Activated naive CD8-positive, alpha-beta T cell treated with anti-CD3 and anti-CD28 coated beads, Interleukin-2, amount 10 ng/mL, durations not matched to agents 7 days and 5 days (primary cell): ENCODE measurements at regions not wholly inside any gene's neighbourhood (a gene's known extent, or its start where the extent isn't known, plus 50 kb on each side); places are given as distances from the start of the nearest gene placed in this dataset.
"Not testable (repeated sequence)": the region's sequence is repeated elsewhere in the genome, so short reads cannot be mapped to it uniquely, and the experiment has no call there.

Source experiments
- ATAC-seq: fragments of 150-1000 bp; cut with Tn5 transposase; one replicate; pipeline ENCODE4 v1.10.0; 2021; ENCODE audit warnings: low read depth, moderate library complexity
- POLR2A ChIA-PET: fragments of 350-600 bp; sonication (Branson Sonifier 250); formaldehyde crosslinking; loops from one replicate; lab custom pipeline; 2021; ENCODE audit warnings: antibody characterized with exemption; lab: Charles Lee
- DNase-seq: peaks from one replicate; pipeline ENCODE4 v3.0.0; 2021
- H3K27ac Mint-ChIP-seq: one replicate; pipeline ENCODE4 v1.8.0; 2022; ENCODE audit warnings: mild to moderate bottlenecking, mixed read lengths
- H3K27me3 Mint-ChIP-seq: one replicate; pipeline ENCODE4 v1.8.0; 2022; ENCODE audit warnings: mild to moderate bottlenecking, moderate library complexity, mixed read lengths
- H3K36me3 Mint-ChIP-seq: one replicate; pipeline ENCODE4 v1.8.0; 2021; ENCODE audit warnings: mild to moderate bottlenecking, mixed read lengths
- H3K4me1 Mint-ChIP-seq: one replicate; pipeline ENCODE4 v1.8.0; 2021; ENCODE audit warnings: mixed read lengths
- H3K4me3 Mint-ChIP-seq: one replicate; pipeline ENCODE4 v1.8.0; 2022; ENCODE audit warnings: mild to moderate bottlenecking, moderate library complexity, mixed read lengths
- H3K9me3 Mint-ChIP-seq: one replicate; pipeline ENCODE4 v1.8.0; 2021; ENCODE audit warnings: mixed read lengths

- H3K9me3 Mint-ChIP-seq, POLR2A ChIA-PET, H3K36me3 Mint-ChIP-seq, DNase-seq, H3K27ac Mint-ChIP-seq, H3K4me3 Mint-ChIP-seq, ATAC-seq, H3K27me3 Mint-ChIP-seq: not testable (repeated sequence)
- H3K4me1 Mint-ChIP-seq, result peaks cover 30% of the 10 kb centered on the region
Measured at GRCh38 chr20:53859009-53859408, 211.4 kb downstream of the BCAS1 start.

- peaks cover 30% of the 10 kb centered on the region for H3K4me1 Mint-ChIP-seq
- H3K9me3 Mint-ChIP-seq, H3K36me3 Mint-ChIP-seq, H3K4me3 Mint-ChIP-seq, H3K27ac Mint-ChIP-seq, H3K27me3 Mint-ChIP-seq, DNase-seq, ATAC-seq: not testable (repeated sequence)
- POLR2A ChIA-PET, result interaction anchor here (0.8 to 3.0 kb wide), 3 partner anchors 8 to 26 kb away, joined by 3 to 11 read pairs (median 3); no protein-coding TSS in a partner anchor
Measured at GRCh38 chr20:53858516-53858915, 211.9 kb downstream of the BCAS1 start.

GRCh38 chr20:53857723-53858236 is 212.6 kb downstream of the BCAS1 start:
- H3K27ac Mint-ChIP-seq, result peak overlapping the region; percentile 71
- peak overlapping the region; percentile 60 for H3K4me3 Mint-ChIP-seq
- H3K36me3 Mint-ChIP-seq, result peaks cover 8% of the 10 kb centered on the region
- peaks cover 31% of the 10 kb centered on the region for H3K4me1 Mint-ChIP-seq
- no peaks in the 10 kb centered on the region for H3K9me3 Mint-ChIP-seq
- POLR2A ChIA-PET, result interaction anchor here (0.8 to 3.0 kb wide), 3 partner anchors 8 to 27 kb away, joined by 3 to 11 read pairs (median 3); no protein-coding TSS in a partner anchor
- DNase-seq (no peak), ATAC-seq (peak; percentile 65)
- H3K27me3 Mint-ChIP-seq, result no peaks in the 10 kb centered on the region

- Mint-ChIP-seq H3K27ac (peak overlapping the region; percentile 3), H3K4me1 (peaks cover 35% of the 10 kb centered on the region), H3K9me3 (no peaks in the 10 kb centered on the region), H3K4me3 (no peak overlapping the region), H3K36me3 (peaks cover 8% of the 10 kb centered on the region), H3K27me3 (no peaks in the 10 kb centered on the region)
- DNase-seq (no peak), ATAC-seq (no peak)
- POLR2A ChIA-PET, result interaction anchor here (0.5 to 3.0 kb wide), 4 partner anchors 10 to 195 kb away, joined by 3 to 11 read pairs (median 4); no protein-coding TSS in a partner anchor
Measured at GRCh38 chr20:53856300-53857295, 213.8 kb downstream of the BCAS1 start.

- DNase-seq (no peak), ATAC-seq (no peak)
- peak overlapping the region; percentile 82 for H3K27ac Mint-ChIP-seq
- H3K4me3 Mint-ChIP-seq, result peak overlapping the region; percentile 10
- H3K9me3 Mint-ChIP-seq, result no peaks in the 10 kb centered on the region
- peaks cover 8% of the 10 kb centered on the region for H3K36me3 Mint-ChIP-seq
- H3K4me1 Mint-ChIP-seq, result peaks cover 35% of the 10 kb centered on the region
- POLR2A ChIA-PET, result interaction anchor here (0.5 to 3.0 kb wide), 2 partner anchors 10 to 191 kb away, joined by 3 to 11 read pairs; no protein-coding TSS in a partner anchor
- no peaks in the 10 kb centered on the region for H3K27me3 Mint-ChIP-seq
Measured at GRCh38 chr20:53855733-53856132, 214.7 kb downstream of the BCAS1 start.

- POLR2A ChIA-PET, ATAC-seq, H3K27ac Mint-ChIP-seq, DNase-seq, H3K27me3 Mint-ChIP-seq, H3K9me3 Mint-ChIP-seq, H3K4me3 Mint-ChIP-seq: not testable (repeated sequence)
- peaks cover 12% of the 10 kb centered on the region for H3K36me3 Mint-ChIP-seq
- H3K4me1 Mint-ChIP-seq, result peaks cover 35% of the 10 kb centered on the region
Measured at GRCh38 chr20:53854609-53854926, 215.8 kb downstream of the BCAS1 start.

GRCh38 chr20:53853111-53853713 is 217.2 kb downstream of the BCAS1 start:
- H3K4me1 Mint-ChIP-seq, result peaks cover 38% of the 10 kb centered on the region
- H3K27ac Mint-ChIP-seq, result no peak overlapping the region

GRCh38 chr20:53852691-53853090 is 217.7 kb downstream of the BCAS1 start:
- Mint-ChIP-seq H3K9me3 (no peaks in the 10 kb centered on the region), H3K4me1 (peaks cover 38% of the 10 kb centered on the region), H3K27me3 (no peaks in the 10 kb centered on the region), H3K27ac (no peak overlapping the region), H3K4me3 (no peak overlapping the region), H3K36me3 (peaks cover 24% of the 10 kb centered on the region)
- no peak for DNase-seq
- ATAC-seq, result no peak
- POLR2A ChIA-PET, result no interaction called here

More at GRCh38 chr20:53853111-53853713, 217.2 kb downstream of the BCAS1 start:
- Mint-ChIP-seq H3K4me3 (no peak overlapping the region), H3K36me3 (peaks cover 21% of the 10 kb centered on the region), H3K9me3 (no peaks in the 10 kb centered on the region), H3K27me3 (no peaks in the 10 kb centered on the region)
- POLR2A ChIA-PET, result no interaction called here
- DNase-seq (no peak), ATAC-seq (no peak)

- Mint-ChIP-seq H3K4me1 (peaks cover 38% of the 10 kb centered on the region), H3K27ac (no peak overlapping the region), H3K4me3 (no peak overlapping the region), H3K27me3 (no peaks in the 10 kb centered on the region), H3K36me3 (peaks cover 24% of the 10 kb centered on the region), H3K9me3 (no peaks in the 10 kb centered on the region)
- POLR2A ChIA-PET, result no interaction called here
- ATAC-seq (no peak), DNase-seq (no peak)
Measured at GRCh38 chr20:53852014-53852413, 218.4 kb downstream of the BCAS1 start.

- Mint-ChIP-seq H3K4me1 (peaks cover 38% of the 10 kb centered on the region), H3K9me3 (no peaks in the 10 kb centered on the region), H3K36me3 (peaks cover 22% of the 10 kb centered on the region), H3K27ac (no peak overlapping the region), H3K4me3 (no peak overlapping the region), H3K27me3 (no peaks in the 10 kb centered on the region)
- ATAC-seq (no peak), DNase-seq (no peak)
- POLR2A ChIA-PET, result interaction anchor here (0.8 kb wide), 1 partner anchor 44 kb away, joined by 5 read pairs; no protein-coding TSS in a partner anchor
Measured at GRCh38 chr20:53850319-53850718, 220.1 kb downstream of the BCAS1 start.

GRCh38 chr20:53849471-53850059 is 220.8 kb downstream of the BCAS1 start:
- H3K27ac Mint-ChIP-seq, result no peak overlapping the region
- peaks cover 43% of the 10 kb centered on the region for H3K4me1 Mint-ChIP-seq
- H3K27me3 Mint-ChIP-seq, result no peaks in the 10 kb centered on the region
- peaks cover 24% of the 10 kb centered on the region for H3K36me3 Mint-ChIP-seq
- H3K4me3 Mint-ChIP-seq, result no peak overlapping the region
- H3K9me3 Mint-ChIP-seq, result no peaks in the 10 kb centered on the region
- ATAC-seq (no peak), DNase-seq (no peak)
- POLR2A ChIA-PET, result interaction anchor here (0.8 kb wide), 1 partner anchor 45 kb away, joined by 5 read pairs; no protein-coding TSS in a partner anchor

GRCh38 chr20:53848304-53848703 is 222.1 kb downstream of the BCAS1 start:
- Mint-ChIP-seq H3K27ac (peak overlapping the region; percentile 21), H3K4me3 (no peak overlapping the region), H3K9me3 (no peaks in the 10 kb centered on the region), H3K27me3 (no peaks in the 10 kb centered on the region), H3K4me1 (peaks cover 48% of the 10 kb centered on the region), H3K36me3 (peaks cover 23% of the 10 kb centered on the region)
- POLR2A ChIA-PET, result interaction anchor here (0.6 to 2.2 kb wide), 4 partner anchors 9 to 254 kb away, joined by 3 to 8 read pairs (median 4); partner anchors contain the start of gene ZNF217
- DNase-seq (no peak), ATAC-seq (no peak)

- Mint-ChIP-seq H3K9me3 (no peaks in the 10 kb centered on the region), H3K4me3 (peak overlapping the region; percentile 79), H3K27me3 (no peaks in the 10 kb centered on the region), H3K27ac (peak overlapping the region; percentile 79), H3K4me1 (peaks cover 48% of the 10 kb centered on the region), H3K36me3 (peaks cover 18% of the 10 kb centered on the region)
- POLR2A ChIA-PET, result interaction anchor here (0.6 to 2.2 kb wide), 4 partner anchors 8 to 254 kb away, joined by 3 to 8 read pairs (median 4); partner anchors contain the start of gene ZNF217
- DNase-seq (no peak), ATAC-seq (no peak)
Measured at GRCh38 chr20:53847837-53848170, 222.6 kb downstream of the BCAS1 start.
